Loucy (cell line): ENCODE measurements at regions not wholly inside any gene's neighbourhood (a gene's known extent, or its start where the extent isn't known, plus 50 kb on each side); places are given as distances from the start of the nearest gene placed in this dataset.

ENCODE experiments used
- EZH2phosphoT487 ChIP-seq: fragments of 200-600 bp; IDR thresholded peaks from 2 replicates; pipeline ENCODE4 v1.6.1; 2018; ENCODE audit warnings: antibody characterized with exemption, mild to moderate bottlenecking, moderate library complexity, borderline replicate concordance
- TF ChIP-seq, protein P1 (sequence below): fragments of 200-600 bp; sonication (generic); conservative IDR thresholded peaks from 2 replicates; pipeline ENCODE4 v1.5.1; 2014; ENCODE audit warnings: mild to moderate bottlenecking, antibody characterized with exemption, low read length

DNA sequence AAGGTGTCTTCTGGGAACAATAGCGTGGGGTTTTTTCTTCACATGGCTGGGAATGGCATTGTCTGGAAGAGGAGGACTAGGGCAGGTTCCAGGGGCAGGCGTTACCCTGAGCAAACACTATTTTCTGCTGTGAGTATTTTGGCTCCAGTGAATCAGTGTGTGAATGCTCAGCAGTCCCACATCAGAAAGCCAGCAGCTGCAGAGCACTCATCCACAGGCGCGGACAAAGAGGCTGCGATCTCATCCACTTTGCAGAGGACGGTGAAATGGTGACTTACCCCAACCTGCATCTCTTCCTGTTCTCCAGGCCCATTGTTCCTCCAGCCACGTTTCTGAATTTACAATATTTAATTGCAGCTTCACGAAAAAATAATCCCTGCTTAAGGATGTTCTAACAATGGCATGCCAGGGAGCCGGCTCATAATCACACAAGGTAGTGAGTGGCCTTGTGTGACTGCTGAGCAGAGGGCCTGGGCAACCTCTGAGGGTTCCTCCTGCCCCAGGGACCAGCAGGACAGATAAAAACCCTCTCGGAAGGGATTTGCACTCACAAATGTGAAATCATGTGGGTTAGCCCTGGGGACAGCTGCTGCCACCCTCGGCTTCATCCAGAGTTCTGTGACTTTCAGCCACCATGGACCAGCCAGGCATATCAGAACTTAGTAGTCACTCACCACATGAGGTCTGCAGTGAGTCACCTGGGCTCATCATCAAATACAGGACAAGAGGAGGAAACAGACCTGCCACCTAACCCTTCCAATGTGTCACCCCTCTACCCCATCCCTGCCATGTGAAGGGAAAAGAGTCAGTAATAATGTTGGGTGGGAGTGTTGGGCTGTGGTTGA lies 65.0 kb upstream of the EN2 start:
- no peak for TF ChIP-seq EZH2phosphoT487
- TF ChIP-seq, protein P1, sequence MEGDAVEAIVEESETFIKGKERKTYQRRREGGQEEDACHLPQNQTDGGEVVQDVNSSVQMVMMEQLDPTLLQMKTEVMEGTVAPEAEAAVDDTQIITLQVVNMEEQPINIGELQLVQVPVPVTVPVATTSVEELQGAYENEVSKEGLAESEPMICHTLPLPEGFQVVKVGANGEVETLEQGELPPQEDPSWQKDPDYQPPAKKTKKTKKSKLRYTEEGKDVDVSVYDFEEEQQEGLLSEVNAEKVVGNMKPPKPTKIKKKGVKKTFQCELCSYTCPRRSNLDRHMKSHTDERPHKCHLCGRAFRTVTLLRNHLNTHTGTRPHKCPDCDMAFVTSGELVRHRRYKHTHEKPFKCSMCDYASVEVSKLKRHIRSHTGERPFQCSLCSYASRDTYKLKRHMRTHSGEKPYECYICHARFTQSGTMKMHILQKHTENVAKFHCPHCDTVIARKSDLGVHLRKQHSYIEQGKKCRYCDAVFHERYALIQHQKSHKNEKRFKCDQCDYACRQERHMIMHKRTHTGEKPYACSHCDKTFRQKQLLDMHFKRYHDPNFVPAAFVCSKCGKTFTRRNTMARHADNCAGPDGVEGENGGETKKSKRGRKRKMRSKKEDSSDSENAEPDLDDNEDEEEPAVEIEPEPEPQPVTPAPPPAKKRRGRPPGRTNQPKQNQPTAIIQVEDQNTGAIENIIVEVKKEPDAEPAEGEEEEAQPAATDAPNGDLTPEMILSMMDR: no peak
